Muscle layer of duodenum (tissue), 2 donors: ENCODE measurements at regions not wholly inside any gene's neighbourhood (a gene's known extent, or its start where the extent isn't known, plus 50 kb on each side); places are given as distances from the start of the nearest gene placed in this dataset.

Experiments
- H3K27ac ChIP-seq: one replicate; pipeline ENCODE4 v1.7.0; 2013; ENCODE audit warnings: mild to moderate bottlenecking, low read length
- H3K27me3 ChIP-seq: one replicate; pipeline ENCODE4 v1.7.0; 2013; ENCODE audit warnings: low read depth, mild to moderate bottlenecking, control low read depth, low read length
- H3K36me3 ChIP-seq, 2 donors: one replicate each; pipeline ENCODE4 v1.7.0; 2013; ENCODE audit warnings: low read length in 2 of 2, control low read depth in 1 of 2, mild to moderate bottlenecking in 1 of 2; ENCODE audit not compliant: insufficient read depth in 2 of 2, control insufficient read depth in 1 of 2
- H3K4me1 ChIP-seq, 2 donors: one replicate each; pipeline ENCODE4 v1.7.0; 2013; ENCODE audit warnings: low read length in 2 of 2, mild to moderate bottlenecking in 2 of 2, control low read depth in 1 of 2, moderate library complexity in 1 of 2; ENCODE audit not compliant: insufficient read depth in 2 of 2, control insufficient read depth in 1 of 2
- H3K4me3 ChIP-seq, 2 donors: one replicate each; pipeline ENCODE4 v1.7.0; 2013; ENCODE audit warnings: low read length in 2 of 2, low read depth in 1 of 2, mild to moderate bottlenecking in 1 of 2
- H3K9me3 ChIP-seq, 2 donors: one replicate each; pipeline ENCODE4 v1.7.0; 2013; ENCODE audit warnings: low read length in 2 of 2, control low read depth in 1 of 2, mild to moderate bottlenecking in 1 of 2; ENCODE audit not compliant: control insufficient read depth in 1 of 2
- donor health status: healthy.

GRCh38 chr7:28266402-28266801 lies 85.8 kb upstream of the JAZF1 start:
- Histone ChIP-seq H3K27me3 (no peaks in the 10 kb centered on the region), H3K4me1 (no peaks in the 10 kb centered on the region), H3K9me3 (no peaks in the 10 kb centered on the region), H3K4me3 (no peak overlapping the region), H3K36me3 (no peaks in the 10 kb centered on the region), H3K27ac (no peak overlapping the region)

- H3K4me3 ChIP-seq = no peak overlapping the region
- no peaks in the 10 kb centered on the region for H3K27me3 ChIP-seq
- no peak overlapping the region for H3K27ac ChIP-seq
- no peaks in the 10 kb centered on the region for H3K36me3 ChIP-seq
- H3K9me3 ChIP-seq = no peaks in the 10 kb centered on the region
- no peaks in the 10 kb centered on the region for H3K4me1 ChIP-seq
Observed at GRCh38 chr7:28267012-28267411, 86.4 kb upstream of the JAZF1 start.

- Histone ChIP-seq H3K4me3 (no peak overlapping the region), H3K27ac (no peak overlapping the region), H3K9me3 (no peaks in the 10 kb centered on the region), H3K36me3 (no peaks in the 10 kb centered on the region), H3K27me3 (no peaks in the 10 kb centered on the region), H3K4me1 (no peaks in the 10 kb centered on the region)
Observed at GRCh38 chr7:28269700-28270361, 89.2 kb upstream of the JAZF1 start.

- Histone ChIP-seq H3K36me3 (no peaks in the 10 kb centered on the region), H3K27me3 (no peaks in the 10 kb centered on the region), H3K27ac (no peak overlapping the region), H3K9me3 (no peaks in the 10 kb centered on the region), H3K4me3 (no peak overlapping the region), H3K4me1 (no peaks in the 10 kb centered on the region)
Observed at GRCh38 chr7:28270536-28270935, 89.9 kb upstream of the JAZF1 start.

GRCh38 chr7:28272461-28272877 lies 91.9 kb upstream of the JAZF1 start:
- H3K4me1 ChIP-seq = no peaks in the 10 kb centered on the region
- H3K36me3 ChIP-seq = no peaks in the 10 kb centered on the region
- H3K27ac ChIP-seq = no peak overlapping the region
- H3K27me3 ChIP-seq = no peaks in the 10 kb centered on the region
- H3K9me3 ChIP-seq = no peaks in the 10 kb centered on the region
- H3K4me3 ChIP-seq = no peak overlapping the region

- Histone ChIP-seq H3K27ac (no peak overlapping the region), H3K36me3 (no peaks in the 10 kb centered on the region)
Observed at GRCh38 chr7:28276298-28276697, 95.7 kb upstream of the JAZF1 start.

GRCh38 chr7:28277364-28277763 lies 96.8 kb upstream of the JAZF1 start:
- no peaks in the 10 kb centered on the region for H3K27me3 ChIP-seq
- H3K36me3 ChIP-seq = no peaks in the 10 kb centered on the region
- H3K9me3 ChIP-seq = no peaks in the 10 kb centered on the region
- H3K27ac ChIP-seq = no peak overlapping the region
- H3K4me1 ChIP-seq = no peaks in the 10 kb centered on the region
- no peak overlapping the region for H3K4me3 ChIP-seq

More at GRCh38 chr7:28276298-28276697, 95.7 kb upstream of the JAZF1 start:
- Histone ChIP-seq H3K27me3 (no peaks in the 10 kb centered on the region), H3K9me3 (no peaks in the 10 kb centered on the region), H3K4me1 (no peaks in the 10 kb centered on the region), H3K4me3 (no peak overlapping the region)

GRCh38 chr7:28277958-28278357 lies 97.4 kb upstream of the JAZF1 start:
- Histone ChIP-seq H3K27ac (no peak overlapping the region), H3K9me3 (no peaks in the 10 kb centered on the region), H3K27me3 (no peaks in the 10 kb centered on the region), H3K4me1 (no peaks in the 10 kb centered on the region), H3K36me3 (no peaks in the 10 kb centered on the region), H3K4me3 (no peak overlapping the region)

- no peaks in the 10 kb centered on the region for H3K36me3 ChIP-seq
- H3K4me3 ChIP-seq = no peak overlapping the region
- H3K4me1 ChIP-seq = no peaks in the 10 kb centered on the region
- H3K27me3 ChIP-seq = no peaks in the 10 kb centered on the region
- no peak overlapping the region for H3K27ac ChIP-seq
- no peaks in the 10 kb centered on the region for H3K9me3 ChIP-seq
Observed at GRCh38 chr7:28280516-28280915, 99.9 kb upstream of the JAZF1 start.

- H3K4me3 ChIP-seq = no peak overlapping the region
- H3K27me3 ChIP-seq = no peaks in the 10 kb centered on the region
- H3K36me3 ChIP-seq = no peaks in the 10 kb centered on the region
- no peak overlapping the region for H3K27ac ChIP-seq
- H3K4me1 ChIP-seq = no peaks in the 10 kb centered on the region
- no peaks in the 10 kb centered on the region for H3K9me3 ChIP-seq
Observed at GRCh38 chr7:28290496-28290895, 109.9 kb upstream of the JAZF1 start.

- Histone ChIP-seq H3K27me3 (no peaks in the 10 kb centered on the region), H3K27ac (no peak overlapping the region), H3K36me3 (no peaks in the 10 kb centered on the region), H3K4me3 (no peak overlapping the region), H3K4me1 (no peaks in the 10 kb centered on the region), H3K9me3 (no peaks in the 10 kb centered on the region)
Observed at GRCh38 chr7:28291559-28291958, 111.0 kb upstream of the JAZF1 start.

GRCh38 chr7:28292834-28293526 lies 112.4 kb upstream of the JAZF1 start:
- Histone ChIP-seq H3K4me3 (no peak overlapping the region), H3K27me3 (no peaks in the 10 kb centered on the region), H3K4me1 (no peaks in the 10 kb centered on the region), H3K27ac (no peak overlapping the region), H3K36me3 (no peaks in the 10 kb centered on the region), H3K9me3 (no peaks in the 10 kb centered on the region)
